Testis (tissue), 2 donors: ENCODE measurements at regions not wholly inside any gene's neighbourhood (a gene's known extent, or its start where the extent isn't known, plus 50 kb on each side); places are given as distances from the start of the nearest gene placed in this dataset.

Experiments used
- DNase-seq: peaks from one replicate; pipeline ENCODE4 v3.0.0-alpha.2; 2019
- H3K27ac ChIP-seq, 2 donors: fragments of 200-600 bp; sonication (generic); one replicate each; pipeline ENCODE4 v1.5.1; 2019
- H3K27me3 ChIP-seq: fragments of 200-600 bp; sonication (generic); one replicate; pipeline ENCODE4 v1.5.1; 2019
- H3K36me3 ChIP-seq: fragments of 200-600 bp; sonication (generic); one replicate; pipeline ENCODE4 v1.5.1; 2017; ENCODE audit warnings: low read depth; ENCODE audit errors: missing control alignments
- H3K4me1 ChIP-seq: fragments of 200-600 bp; sonication (generic); one replicate; pipeline ENCODE4 v1.5.1; 2019
- H3K4me3 ChIP-seq, 2 donors: fragments of 200-600 bp; sonication (generic); one replicate each; pipeline ENCODE4 v1.5.1; 2017 to 2019
- H3K9me3 ChIP-seq: fragments of 200-600 bp; sonication (generic); one replicate; pipeline ENCODE4 v1.5.1; 2017
- POLR2A ChIP-seq: fragments of 450-650 bp; IDR thresholded peaks from one replicate; pipeline ENCODE4 v1.6.1; 2017; ENCODE audit warnings: antibody characterized with exemption, mild to moderate bottlenecking, moderate library complexity
- WGBS, 2 donors: methylation state at CpG; one replicate each; pipeline ENCODE4 v1.1.5; 2018; 5-methylcytosine and 5-hydroxymethylcytosine counted together
- intact Hi-C: fragments of 100-400 bp; cut with DNase I; formaldehyde crosslinking; loops from one replicate; pipeline ENCODE4 v1.15.1; 2023; ENCODE audit warnings: low total_unique reads
- TF ChIP-seq, protein P1 (sequence below), 3 experiments: fragments of 450-650 bp in 2 of 3; fragments of 200-600 bp in 1 of 3; sonication (generic) in 1 of 3; IDR thresholded peaks; one replicate each; pipeline ENCODE4 v1.5.1; 2016 to 2019; ENCODE audit warnings: antibody characterized with exemption in 3 of 3, mild to moderate bottlenecking in 2 of 3, moderate library complexity in 1 of 3

GRCh38 chr10:83283151-83283550 is 856.2 kb upstream of the GHITM start:
- intact Hi-C loops = no loop called here
- TF ChIP-seq POLR2A = no peak
- TF ChIP-seq, protein P1, sequence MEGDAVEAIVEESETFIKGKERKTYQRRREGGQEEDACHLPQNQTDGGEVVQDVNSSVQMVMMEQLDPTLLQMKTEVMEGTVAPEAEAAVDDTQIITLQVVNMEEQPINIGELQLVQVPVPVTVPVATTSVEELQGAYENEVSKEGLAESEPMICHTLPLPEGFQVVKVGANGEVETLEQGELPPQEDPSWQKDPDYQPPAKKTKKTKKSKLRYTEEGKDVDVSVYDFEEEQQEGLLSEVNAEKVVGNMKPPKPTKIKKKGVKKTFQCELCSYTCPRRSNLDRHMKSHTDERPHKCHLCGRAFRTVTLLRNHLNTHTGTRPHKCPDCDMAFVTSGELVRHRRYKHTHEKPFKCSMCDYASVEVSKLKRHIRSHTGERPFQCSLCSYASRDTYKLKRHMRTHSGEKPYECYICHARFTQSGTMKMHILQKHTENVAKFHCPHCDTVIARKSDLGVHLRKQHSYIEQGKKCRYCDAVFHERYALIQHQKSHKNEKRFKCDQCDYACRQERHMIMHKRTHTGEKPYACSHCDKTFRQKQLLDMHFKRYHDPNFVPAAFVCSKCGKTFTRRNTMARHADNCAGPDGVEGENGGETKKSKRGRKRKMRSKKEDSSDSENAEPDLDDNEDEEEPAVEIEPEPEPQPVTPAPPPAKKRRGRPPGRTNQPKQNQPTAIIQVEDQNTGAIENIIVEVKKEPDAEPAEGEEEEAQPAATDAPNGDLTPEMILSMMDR (IDR thresholded peaks at IDR 0.05) = no peak

GRCh38 chr10:83287374-83287773 is 851.9 kb upstream of the GHITM start:
- H3K9me3 ChIP-seq = no peaks in the 10 kb centered on the region
- intact Hi-C loops = no loop called here

More at GRCh38 chr10:83283151-83283550, 856.2 kb upstream of the GHITM start:
- no peak for DNase-seq
- H3K36me3 ChIP-seq = no peaks in the 10 kb centered on the region
- no peaks in the 10 kb centered on the region for H3K27me3 ChIP-seq
- H3K4me3 ChIP-seq = no peak overlapping the region
- no peaks in the 10 kb centered on the region for H3K9me3 ChIP-seq
- no peak overlapping the region for H3K27ac ChIP-seq
- H3K4me1 ChIP-seq = no peaks in the 10 kb centered on the region

GRCh38 chr10:83289373-83289772 is 849.9 kb upstream of the GHITM start:
- 74 to 80% methylated on average over 2 of the region's 2 CpGs for WGBS, 2 donors
- H3K27ac ChIP-seq = no peak overlapping the region
- no peaks in the 10 kb centered on the region for H3K27me3 ChIP-seq
- H3K4me1 ChIP-seq = no peaks in the 10 kb centered on the region
- H3K36me3 ChIP-seq = no peaks in the 10 kb centered on the region
- no peak overlapping the region for H3K4me3 ChIP-seq
- DNase-seq = no peak
- no peak for TF ChIP-seq POLR2A
- TF ChIP-seq, protein P1 (IDR thresholded peaks at IDR 0.05) = no peak
- intact Hi-C loops = no loop called here
- no peaks in the 10 kb centered on the region for H3K9me3 ChIP-seq

More at GRCh38 chr10:83287374-83287773, 851.9 kb upstream of the GHITM start:
- TF ChIP-seq POLR2A = no peak
- TF ChIP-seq, protein P1 (IDR thresholded peaks at IDR 0.05) = no peak
- WGBS, 2 donors = 64 to 68% methylated on average over 2 of the region's 2 CpGs
- no peak for DNase-seq
- H3K36me3 ChIP-seq = no peaks in the 10 kb centered on the region
- H3K27me3 ChIP-seq = no peaks in the 10 kb centered on the region
- H3K4me3 ChIP-seq = no peak overlapping the region
- H3K27ac ChIP-seq = no peak overlapping the region
- no peaks in the 10 kb centered on the region for H3K4me1 ChIP-seq

- H3K36me3 ChIP-seq = no peaks in the 10 kb centered on the region
- H3K9me3 ChIP-seq = no peaks in the 10 kb centered on the region
- no peak overlapping the region for H3K4me3 ChIP-seq
- no peak for DNase-seq
- intact Hi-C loops = no loop called here
- 90 to 94% methylated on average over 1 of the region's 1 CpG for WGBS, 2 donors
- no peak overlapping the region for H3K27ac ChIP-seq
- TF ChIP-seq, protein P1 (IDR thresholded peaks at IDR 0.05) = no peak
- no peak for TF ChIP-seq POLR2A
- H3K27me3 ChIP-seq = no peaks in the 10 kb centered on the region
- no peaks in the 10 kb centered on the region for H3K4me1 ChIP-seq
Observed at GRCh38 chr10:83289948-83290347, 849.4 kb upstream of the GHITM start.

DNA sequence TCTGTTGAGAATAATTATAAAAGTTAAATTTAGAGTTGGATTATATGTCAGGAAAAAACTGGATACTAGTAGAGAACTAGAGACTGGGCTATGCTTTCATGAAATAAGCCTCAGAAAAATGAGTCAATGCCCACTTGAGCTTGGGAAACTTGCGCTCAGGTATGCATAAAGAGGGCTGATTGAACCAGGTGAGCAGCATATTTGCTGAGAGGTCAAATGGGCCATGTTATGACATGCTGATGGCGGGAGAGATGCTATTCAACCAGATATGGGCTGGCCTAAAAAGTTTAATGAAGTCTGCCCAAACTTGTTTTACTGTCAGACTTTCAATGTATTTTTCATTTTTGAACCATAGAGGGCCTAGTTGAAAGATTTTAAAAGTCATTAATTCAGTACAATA is 837.6 kb upstream of the GHITM start:
- Histone ChIP-seq H3K9me3 (no peaks in the 10 kb centered on the region), H3K36me3 (no peaks in the 10 kb centered on the region), H3K4me1 (no peaks in the 10 kb centered on the region), H3K27ac (no peak overlapping the region), H3K27me3 (no peaks in the 10 kb centered on the region), H3K4me3 (no peak overlapping the region)
- 95 to 100% methylated on average over 2 of the region's 2 CpGs for WGBS, 2 donors
- intact Hi-C loops = no loop called here
- no peak for TF ChIP-seq POLR2A
- TF ChIP-seq, protein P1 (IDR thresholded peaks at IDR 0.05) = no peak
- DNase-seq = no peak
